ENCODE measurements at regions not wholly inside any gene's neighbourhood (a gene's known extent, or its start where the extent isn't known, plus 50 kb on each side); places are given as distances from the start of the nearest gene placed in this dataset.

DNA sequence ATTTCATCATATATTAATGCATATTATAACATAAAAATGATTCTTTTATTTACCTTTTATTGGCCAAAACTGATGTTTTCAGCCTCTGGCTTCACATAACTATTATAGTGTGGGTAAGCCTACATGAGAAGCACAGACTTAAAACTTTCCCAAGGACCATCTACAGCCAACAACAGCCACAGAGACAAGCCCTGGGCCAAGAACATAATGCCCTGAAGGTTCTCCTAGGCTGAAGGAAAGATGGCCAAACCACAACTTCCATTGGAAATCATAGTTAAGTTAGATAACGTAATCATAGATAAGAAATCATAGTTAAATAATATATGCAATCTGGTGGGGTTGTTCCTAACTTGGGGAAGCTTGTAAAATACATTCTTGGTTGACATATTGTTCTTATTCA is 280.0 kb upstream of the EMCN start:
- Histone ChIP-seq H3K4me1 (replicated peaks) (no peaks in the 10 kb centered on the region), H3K9me3 (replicated peaks) (no peaks in the 10 kb centered on the region)
- no peak for DNase-seq (ENCODE audit: low read depth in 1 of 2, low spot score in 2 of 2)

DNA sequence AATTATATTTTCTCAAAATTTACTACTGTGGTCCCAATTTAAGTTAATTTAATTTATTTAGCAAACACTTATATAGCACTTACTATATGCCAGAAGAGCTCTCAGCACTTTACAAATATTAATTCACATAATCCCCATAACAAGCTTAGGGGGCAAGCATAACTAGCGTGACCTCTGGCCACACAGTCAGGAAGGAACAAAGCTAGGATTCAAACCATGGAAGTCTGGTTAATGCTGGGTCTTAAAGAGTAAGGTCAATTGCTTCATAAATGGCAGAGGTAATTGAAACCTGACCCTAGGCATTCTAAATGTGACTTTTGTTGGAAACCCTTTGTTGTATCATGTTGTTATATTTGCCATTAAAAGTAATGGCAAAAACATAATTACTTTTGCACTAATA is 279.5 kb upstream of the EMCN start:
- Histone ChIP-seq H3K4me3 (no peak overlapping the region), H3K4me1 (replicated peaks) (no peaks in the 10 kb centered on the region), H3K27ac (no peak overlapping the region), H3K27me3 (replicated peaks) (no peaks in the 10 kb centered on the region), H3K36me3 (no peaks in the 10 kb centered on the region), H3K9me3 (replicated peaks) (no peaks in the 10 kb centered on the region)
- no peak for DNase-seq (ENCODE audit: low read depth in 1 of 2, low spot score in 2 of 2)

More for the DNA sequence above, 280.0 kb upstream of the EMCN start:
- no peaks in the 10 kb centered on the region for H3K27me3 ChIP-seq (replicated peaks)
- no peak overlapping the region for H3K4me3 ChIP-seq
- no peak overlapping the region for H3K27ac ChIP-seq
- H3K36me3 ChIP-seq: no peaks in the 10 kb centered on the region

DNA sequence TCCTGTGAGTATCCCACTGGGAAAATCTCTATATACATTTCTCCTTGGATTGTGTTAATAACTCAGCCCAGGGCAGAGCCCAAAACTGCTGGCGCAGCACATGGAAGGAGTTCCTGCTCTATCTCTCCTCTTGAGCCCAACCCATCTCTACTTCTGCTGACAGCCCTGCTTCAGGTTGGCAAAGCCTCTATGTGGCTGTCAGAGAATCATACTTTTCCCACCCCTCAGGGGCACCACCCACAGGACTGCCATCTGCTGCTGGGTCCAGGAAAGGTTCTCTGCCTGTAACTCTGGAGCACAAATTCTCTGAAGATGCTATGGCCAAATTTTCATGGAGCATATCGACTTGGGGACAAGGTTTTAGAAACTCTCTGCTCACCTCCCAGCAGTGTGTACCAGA is 278.5 kb upstream of the EMCN start:
- no peaks in the 10 kb centered on the region for H3K4me1 ChIP-seq (replicated peaks)
- no peaks in the 10 kb centered on the region for H3K9me3 ChIP-seq (replicated peaks)
- no peaks in the 10 kb centered on the region for H3K27me3 ChIP-seq (replicated peaks)
- no peak for DNase-seq (ENCODE audit: low read depth in 1 of 2, low spot score in 2 of 2)
- no peaks in the 10 kb centered on the region for H3K36me3 ChIP-seq
- H3K27ac ChIP-seq: no peak overlapping the region
- no peak overlapping the region for H3K4me3 ChIP-seq

DNA sequence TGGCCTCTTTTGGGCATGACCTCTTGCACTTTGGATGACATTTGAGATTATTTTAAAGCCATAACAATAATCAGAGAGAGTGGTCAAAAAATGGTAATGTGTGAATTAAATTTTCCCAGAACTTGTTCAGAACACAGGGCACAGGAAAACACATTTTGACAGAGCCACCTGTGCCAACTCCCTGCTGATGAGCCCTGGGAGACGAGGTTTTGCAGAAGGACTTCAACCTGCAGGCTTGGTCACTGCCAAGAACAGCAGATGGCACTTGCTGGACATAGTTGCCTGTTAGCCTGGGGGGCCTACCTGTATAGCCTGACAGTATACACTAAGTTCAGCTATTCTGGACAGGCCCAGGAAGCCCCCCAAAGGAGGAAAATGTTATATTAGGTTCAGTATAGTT is 277.8 kb upstream of the EMCN start:
- DNase-seq (ENCODE audit: low read depth in 1 of 2, low spot score in 2 of 2): no peak
- Histone ChIP-seq H3K36me3 (no peaks in the 10 kb centered on the region), H3K4me3 (no peak overlapping the region), H3K9me3 (replicated peaks) (no peaks in the 10 kb centered on the region), H3K4me1 (replicated peaks) (no peaks in the 10 kb centered on the region), H3K27me3 (replicated peaks) (no peaks in the 10 kb centered on the region), H3K27ac (no peak overlapping the region)

DNA sequence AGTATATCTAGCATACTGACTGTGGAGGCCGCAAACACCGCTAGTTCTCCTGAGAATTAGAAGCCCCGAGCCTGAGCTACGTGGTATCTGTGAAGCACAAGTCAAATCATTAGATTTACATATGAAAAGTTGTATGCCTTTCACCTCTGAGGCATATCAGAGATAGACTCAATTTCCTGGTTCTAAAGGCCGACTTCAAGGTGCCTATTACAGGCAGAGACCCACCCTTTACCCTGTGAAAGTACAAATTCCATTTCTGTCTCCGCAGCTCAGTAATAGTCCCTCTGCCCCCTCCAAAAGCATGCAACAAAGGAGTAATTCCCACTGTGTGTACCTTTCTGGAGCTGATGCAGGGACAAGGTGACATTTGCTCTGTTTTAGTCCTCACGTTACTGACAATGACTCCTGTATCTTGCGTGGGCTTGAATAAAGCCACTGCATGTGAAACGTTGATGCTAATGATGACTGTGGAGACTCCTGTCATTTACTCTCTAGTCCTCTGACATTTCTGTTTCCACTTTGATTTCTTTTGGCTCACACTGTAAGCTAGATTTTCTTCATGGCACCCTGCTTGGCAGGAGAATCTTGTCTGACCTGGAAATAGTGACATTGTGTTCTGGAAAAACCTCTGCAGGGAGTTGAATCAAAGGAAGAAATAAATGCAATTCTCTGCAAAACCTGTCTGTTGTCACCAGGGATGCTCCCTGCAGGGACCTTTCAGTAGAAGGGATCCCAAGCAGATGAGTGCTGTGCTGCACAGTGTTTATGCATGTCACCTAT is 273.2 kb upstream of the EMCN start:
- no peaks in the 10 kb centered on the region for H3K4me1 ChIP-seq (replicated peaks)
- no peaks in the 10 kb centered on the region for H3K27me3 ChIP-seq (replicated peaks)
- H3K4me3 ChIP-seq: no peak overlapping the region
- no peak for DNase-seq (ENCODE audit: low read depth in 1 of 2, low spot score in 2 of 2)
- no peaks in the 10 kb centered on the region for H3K9me3 ChIP-seq (replicated peaks)
- H3K36me3 ChIP-seq: no peaks in the 10 kb centered on the region
- no peak overlapping the region for H3K27ac ChIP-seq

DNA sequence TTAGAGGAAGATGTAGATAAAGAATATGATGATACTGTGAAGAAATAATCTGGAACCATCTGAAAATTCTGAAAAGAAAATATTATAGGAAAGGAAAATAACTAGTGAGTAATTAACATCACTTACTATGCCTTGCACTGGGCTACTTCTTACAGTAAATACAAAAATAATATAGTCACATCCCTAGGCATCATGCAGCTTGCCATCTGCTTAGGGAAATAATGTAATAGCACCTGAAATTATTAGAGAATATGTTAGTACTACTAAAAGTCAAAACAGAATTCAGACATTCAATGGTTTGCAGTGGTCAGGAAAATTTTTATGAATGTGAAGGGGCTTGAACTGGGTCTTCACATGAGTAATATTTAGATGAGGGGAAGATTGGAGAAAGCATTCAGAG is 272.2 kb upstream of the EMCN start:
- Histone ChIP-seq H3K9me3 (replicated peaks) (no peaks in the 10 kb centered on the region), H3K4me3 (no peak overlapping the region), H3K27me3 (replicated peaks) (no peaks in the 10 kb centered on the region), H3K27ac (no peak overlapping the region), H3K4me1 (replicated peaks) (no peaks in the 10 kb centered on the region), H3K36me3 (no peaks in the 10 kb centered on the region)
- DNase-seq (ENCODE audit: low read depth in 1 of 2, low spot score in 2 of 2): no peak

DNA sequence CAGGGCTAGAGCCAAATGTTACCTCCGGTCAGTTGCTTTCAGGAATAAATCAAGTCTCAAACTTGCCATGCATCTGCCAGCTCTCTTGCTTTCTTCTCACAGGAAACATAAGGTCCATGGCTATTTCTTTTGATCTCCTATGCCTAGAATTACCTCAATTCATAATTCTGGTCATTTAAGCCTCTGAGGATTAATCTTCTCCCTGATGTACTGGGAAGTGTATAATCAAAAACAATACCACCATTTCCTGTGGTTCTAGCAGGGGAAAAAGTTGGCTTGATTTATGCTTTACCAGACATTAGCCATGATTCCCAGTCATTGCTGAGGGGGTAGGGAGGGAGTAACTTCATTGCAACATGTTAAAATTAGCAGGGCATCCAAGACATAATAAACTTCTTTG is 268.7 kb upstream of the EMCN start:
- no peaks in the 10 kb centered on the region for H3K36me3 ChIP-seq
- no peaks in the 10 kb centered on the region for H3K9me3 ChIP-seq (replicated peaks)
- no peak overlapping the region for H3K4me3 ChIP-seq
- DNase-seq (ENCODE audit: low read depth in 1 of 2, low spot score in 2 of 2): no peak
- no peaks in the 10 kb centered on the region for H3K4me1 ChIP-seq (replicated peaks)
- no peaks in the 10 kb centered on the region for H3K27me3 ChIP-seq (replicated peaks)
- no peak overlapping the region for H3K27ac ChIP-seq

DNA sequence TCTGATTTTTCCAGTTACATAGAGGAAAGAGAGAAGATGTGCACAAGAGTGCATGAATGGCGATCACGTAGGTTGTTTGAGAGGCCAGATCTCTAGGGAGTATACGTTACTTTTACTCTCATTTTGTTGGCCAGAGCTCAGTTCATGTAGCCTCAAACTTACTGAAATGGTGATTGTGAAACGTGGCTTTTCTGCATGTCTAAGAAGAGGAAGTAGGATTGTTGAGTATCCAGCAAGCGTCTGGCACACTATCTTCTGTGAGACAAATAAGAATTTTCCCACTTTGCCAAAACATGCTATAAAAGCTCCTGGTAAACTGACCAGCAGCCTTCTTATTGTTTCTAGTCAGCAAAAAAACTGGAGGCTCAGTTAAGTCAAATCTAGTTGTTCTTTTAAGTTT is 264.5 kb upstream of the EMCN start:
- no peak for DNase-seq (ENCODE audit: low read depth in 1 of 2, low spot score in 2 of 2)
- no peaks in the 10 kb centered on the region for H3K27me3 ChIP-seq (replicated peaks)
- no peaks in the 10 kb centered on the region for H3K4me1 ChIP-seq (replicated peaks)

DNA sequence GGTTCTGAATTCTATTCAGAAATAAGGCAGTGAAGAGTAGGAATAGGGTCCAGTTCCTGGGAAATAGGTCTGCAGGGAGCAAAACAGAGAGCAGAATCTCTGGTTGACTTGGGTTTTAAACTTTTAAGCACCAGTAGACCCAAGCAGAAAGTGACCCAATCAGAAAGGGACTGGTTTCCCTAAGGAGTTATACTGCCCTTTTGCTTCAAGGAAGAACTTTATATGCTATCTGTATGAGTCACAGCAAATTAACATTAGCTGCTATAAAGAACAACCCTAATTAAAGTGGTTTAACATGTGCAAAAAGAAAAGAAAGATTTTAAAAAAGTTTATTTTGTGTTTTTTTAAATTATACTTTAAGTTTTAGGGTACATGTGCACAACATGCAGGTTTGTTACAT is 263.6 kb upstream of the EMCN start:
- DNase-seq (ENCODE audit: low read depth in 1 of 2, low spot score in 2 of 2): no peak
- H3K27ac ChIP-seq: no peak overlapping the region
- no peaks in the 10 kb centered on the region for H3K27me3 ChIP-seq (replicated peaks)
- no peaks in the 10 kb centered on the region for H3K36me3 ChIP-seq
- H3K9me3 ChIP-seq (replicated peaks): no peaks in the 10 kb centered on the region
- H3K4me3 ChIP-seq: no peak overlapping the region
- H3K4me1 ChIP-seq (replicated peaks): no peaks in the 10 kb centered on the region

More for the DNA sequence above, 264.5 kb upstream of the EMCN start:
- H3K27ac ChIP-seq: no peak overlapping the region
- H3K36me3 ChIP-seq: no peaks in the 10 kb centered on the region
- no peaks in the 10 kb centered on the region for H3K9me3 ChIP-seq (replicated peaks)
- no peak overlapping the region for H3K4me3 ChIP-seq

DNA sequence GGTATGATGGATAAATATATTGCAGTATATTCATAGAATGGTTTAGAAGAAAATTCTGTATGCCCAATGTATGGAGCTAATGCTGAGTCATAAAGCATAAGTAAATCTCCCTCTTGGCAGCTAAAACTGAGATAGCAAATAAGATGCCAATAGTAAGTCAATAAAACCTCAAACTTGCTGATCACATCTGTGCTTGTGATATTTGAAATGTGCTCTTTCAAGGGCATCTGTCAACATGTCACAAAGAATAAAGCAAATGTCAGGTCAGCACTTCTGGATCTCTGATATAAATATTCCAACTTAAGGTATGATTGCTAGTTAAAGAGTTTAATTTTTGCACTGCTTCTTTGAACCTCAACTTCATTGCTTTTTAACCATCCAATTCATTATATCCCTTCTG is 262.3 kb upstream of the EMCN start:
- H3K4me3 ChIP-seq: no peak overlapping the region
- H3K27me3 ChIP-seq (replicated peaks): no peaks in the 10 kb centered on the region
- H3K9me3 ChIP-seq (replicated peaks): no peaks in the 10 kb centered on the region
- no peaks in the 10 kb centered on the region for H3K4me1 ChIP-seq (replicated peaks)
- no peak overlapping the region for H3K27ac ChIP-seq
- DNase-seq (ENCODE audit: low read depth in 1 of 2, low spot score in 2 of 2): no peak
- no peaks in the 10 kb centered on the region for H3K36me3 ChIP-seq

DNA sequence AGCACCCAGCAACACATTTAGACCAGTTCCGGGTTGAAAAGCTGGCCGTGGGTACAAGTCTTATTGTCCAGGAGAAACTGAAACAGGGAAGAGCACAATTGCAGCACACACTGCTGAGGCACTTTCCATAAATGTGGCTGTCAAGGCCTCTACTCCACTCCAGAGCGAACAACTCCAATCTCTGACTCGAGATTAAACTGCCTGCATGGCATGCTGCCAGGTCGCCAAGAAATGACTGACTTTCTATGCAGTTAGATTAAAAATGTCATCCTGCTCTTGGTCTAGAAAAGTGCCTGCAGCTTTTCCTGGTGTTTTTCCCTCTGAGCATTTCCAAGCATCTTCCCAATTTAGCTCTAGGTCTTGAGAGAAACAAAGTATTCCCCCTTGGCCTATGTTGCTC is 260.6 kb upstream of the EMCN start:
- no peak overlapping the region for H3K27ac ChIP-seq
- no peaks in the 10 kb centered on the region for H3K27me3 ChIP-seq (replicated peaks)
- H3K9me3 ChIP-seq (replicated peaks): no peaks in the 10 kb centered on the region
- no peaks in the 10 kb centered on the region for H3K4me1 ChIP-seq (replicated peaks)
- no peak for DNase-seq (ENCODE audit: low read depth in 1 of 2, low spot score in 2 of 2)
- H3K4me3 ChIP-seq: no peak overlapping the region
- no peaks in the 10 kb centered on the region for H3K36me3 ChIP-seq

DNA sequence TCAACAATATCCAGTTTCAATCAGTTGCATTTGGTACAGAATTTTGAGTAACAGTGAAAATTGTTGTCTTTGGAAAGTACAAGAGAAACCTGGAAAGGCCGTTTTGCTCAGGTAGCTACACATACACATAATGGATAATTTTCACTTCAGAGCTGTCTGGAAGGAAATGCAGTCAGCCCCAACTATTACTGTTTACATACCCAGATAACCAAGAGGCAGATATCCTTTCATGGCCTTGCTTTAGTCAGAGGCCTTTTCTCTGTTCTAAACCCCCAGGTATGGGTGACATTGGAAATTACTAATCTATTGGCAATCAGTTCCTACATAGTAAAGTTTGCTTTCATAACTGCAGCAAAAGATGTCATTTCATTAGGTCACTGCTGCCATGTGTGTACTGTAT is 244.9 kb upstream of the EMCN start:
- Histone ChIP-seq H3K4me3 (no peak overlapping the region), H3K27me3 (replicated peaks) (no peaks in the 10 kb centered on the region), H3K9me3 (replicated peaks) (no peaks in the 10 kb centered on the region), H3K4me1 (replicated peaks) (no peaks in the 10 kb centered on the region), H3K27ac (no peak overlapping the region), H3K36me3 (no peaks in the 10 kb centered on the region)
- no peak for DNase-seq (ENCODE audit: low read depth in 1 of 2, low spot score in 2 of 2)

DNA sequence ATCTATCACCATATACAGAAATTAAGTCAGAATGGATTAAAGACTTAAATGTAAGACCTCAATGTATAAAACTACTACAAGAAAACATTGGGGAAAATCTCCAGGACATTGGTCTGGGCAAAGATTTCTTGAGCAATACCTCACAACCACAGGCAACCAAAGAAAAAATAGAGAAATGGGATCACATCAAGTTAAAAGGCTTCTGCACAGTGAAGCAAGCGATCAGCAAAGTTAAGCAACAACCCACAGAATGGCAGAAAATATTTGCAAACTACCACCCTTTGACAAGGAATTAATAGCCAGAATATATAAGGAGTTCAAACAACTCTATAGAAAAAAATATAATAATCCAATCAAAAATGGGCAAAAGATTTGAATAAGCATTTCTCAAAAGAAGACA is 236.9 kb upstream of the EMCN start:
- Histone ChIP-seq H3K4me1 (replicated peaks) (no peaks in the 10 kb centered on the region), H3K9me3 (replicated peaks) (no peaks in the 10 kb centered on the region), H3K27ac (no peak overlapping the region), H3K36me3 (no peaks in the 10 kb centered on the region), H3K4me3 (no peak overlapping the region), H3K27me3 (replicated peaks) (no peaks in the 10 kb centered on the region)
- no peak for DNase-seq (ENCODE audit: low read depth in 1 of 2, low spot score in 2 of 2)

DNA sequence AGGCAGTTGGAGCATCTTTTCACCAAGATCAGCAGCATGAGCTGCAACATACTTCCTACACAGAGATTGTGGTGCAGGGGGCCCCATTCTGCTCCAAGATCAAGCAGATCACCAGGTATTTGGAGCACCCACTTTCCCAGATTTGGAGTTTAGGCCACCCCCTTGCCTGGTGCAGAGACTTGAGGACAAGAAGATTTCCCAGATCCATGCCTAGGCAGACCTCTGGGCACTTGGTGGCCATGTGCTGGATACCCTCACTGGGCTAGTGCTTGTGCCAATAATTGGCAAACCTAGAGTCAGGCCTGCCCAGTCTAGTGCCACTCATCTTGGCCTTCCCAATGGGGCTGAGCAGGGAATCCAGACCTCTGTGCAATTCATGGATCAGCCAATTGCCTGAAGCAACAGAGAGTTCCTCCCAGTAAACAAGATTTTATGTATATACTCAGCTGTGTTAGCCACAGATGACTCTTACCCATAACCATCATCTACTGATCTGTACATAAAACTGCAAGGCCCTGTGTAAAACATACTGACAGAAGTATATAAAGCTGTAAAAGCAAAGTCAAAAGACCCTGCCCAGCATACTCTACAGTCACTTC is 228.4 kb upstream of the EMCN start:
- Histone ChIP-seq H3K36me3 (no peaks in the 10 kb centered on the region), H3K9me3 (replicated peaks) (no peaks in the 10 kb centered on the region), H3K4me1 (replicated peaks) (no peaks in the 10 kb centered on the region), H3K4me3 (no peak overlapping the region), H3K27ac (no peak overlapping the region), H3K27me3 (replicated peaks) (no peaks in the 10 kb centered on the region)
- no peak for DNase-seq (ENCODE audit: low read depth in 1 of 2, low spot score in 2 of 2)

DNA sequence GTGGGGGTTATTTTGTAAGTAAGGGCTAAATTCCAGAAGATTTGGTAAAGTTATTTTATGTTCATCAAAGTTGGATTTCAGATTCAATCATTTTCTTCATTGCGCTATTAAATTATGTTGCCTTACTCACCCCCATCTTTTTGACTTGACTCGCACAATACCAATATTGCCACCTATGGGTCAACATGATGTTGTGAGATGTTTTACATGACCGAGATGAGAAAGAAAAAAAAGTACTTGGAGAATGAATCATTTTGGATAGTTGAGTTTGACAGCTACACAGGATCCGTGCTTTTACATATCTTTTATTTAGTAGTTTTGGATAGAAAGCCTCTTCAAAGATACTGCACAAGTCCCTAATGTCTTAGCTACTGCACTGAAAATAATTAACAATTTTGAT is 224.2 kb upstream of the EMCN start:
- Histone ChIP-seq H3K4me1 (replicated peaks) (peaks cover 19% of the 10 kb centered on the region), H3K27me3 (replicated peaks) (no peaks in the 10 kb centered on the region), H3K9me3 (replicated peaks) (no peaks in the 10 kb centered on the region), H3K27ac (no peak overlapping the region), H3K4me3 (no peak overlapping the region), H3K36me3 (no peaks in the 10 kb centered on the region)
- DNase-seq (ENCODE audit: low read depth in 1 of 2, low spot score in 2 of 2): no peak

Measured in SJSA1 (cell line).